DOHH2 (cell line): ENCODE measurements at regions not wholly inside any gene's neighbourhood (a gene's known extent, or its start where the extent isn't known, plus 50 kb on each side); places are given as distances from the start of the nearest gene placed in this dataset.

Experiments
- H3F3A ChIP-seq: fragments of 200-600 bp; sonication (generic), shearing (Covaris generic); 2 replicates; pipeline ENCODE4 v1.6.0; 2016; ENCODE audit warnings: antibody characterized with exemption, mild to moderate bottlenecking; ENCODE audit not compliant: control insufficient read depth, insufficient read depth
- H3K27ac ChIP-seq: fragments of 200-600 bp; sonication (generic); 2 replicates; pipeline ENCODE4 v1.5.1; 2014; ENCODE audit warnings: low read depth, mild to moderate bottlenecking, low read length, moderate library complexity
- H3K27me3 ChIP-seq: fragments of 200-600 bp; sonication (generic); 2 replicates; pipeline ENCODE4 v1.6.1; 2014; ENCODE audit warnings: mild to moderate bottlenecking, low read length, mixed read lengths; ENCODE audit not compliant: control insufficient read depth
- H3K36me3 ChIP-seq: fragments of 200-600 bp; sonication (generic); 2 replicates; pipeline ENCODE4 v1.6.1; 2014; ENCODE audit warnings: mild to moderate bottlenecking, low read length, moderate library complexity, mixed read lengths; ENCODE audit not compliant: control insufficient read depth
- H3K4me1 ChIP-seq: fragments of 200-600 bp; sonication (generic); 2 replicates; pipeline ENCODE4 v1.6.1; 2014; ENCODE audit warnings: mild to moderate bottlenecking, low read length, mixed read lengths; ENCODE audit not compliant: control insufficient read depth
- H3K4me2 ChIP-seq: fragments of 200-600 bp; sonication (generic); 2 replicates; pipeline ENCODE4 v1.6.0; 2014; ENCODE audit warnings: mild to moderate bottlenecking, low read length, moderate library complexity
- H3K4me3 ChIP-seq: fragments of 200-600 bp; sonication (generic); 2 replicates; pipeline ENCODE4 v1.5.1; 2014; ENCODE audit warnings: mild to moderate bottlenecking, low read length, mixed read lengths
- H3K79me2 ChIP-seq: fragments of 200-600 bp; sonication (generic); 2 replicates; pipeline ENCODE4 v1.6.1; 2014; ENCODE audit warnings: mild to moderate bottlenecking, low read length, mixed read lengths; ENCODE audit not compliant: control insufficient read depth
- H3K9me2 ChIP-seq: fragments of 200-600 bp; sonication (generic); replicated peaks from 2 replicates; pipeline ENCODE4 v1.6.1; 2014; ENCODE audit warnings: mild to moderate bottlenecking, low read length, mixed read lengths; ENCODE audit not compliant: control insufficient read depth
- H3K9me3 ChIP-seq: fragments of 200-600 bp; sonication (generic); 2 replicates; pipeline ENCODE4 v1.6.1; 2014; ENCODE audit warnings: antibody characterized with exemption, low read length, mixed read lengths; ENCODE audit not compliant: control insufficient read depth, insufficient read depth
- H4K20me1 ChIP-seq: fragments of 200-600 bp; sonication (generic); 2 replicates; pipeline ENCODE4 v1.6.0; 2014; ENCODE audit warnings: low read depth, mild to moderate bottlenecking, antibody characterized with exemption, low read length, moderate library complexity; ENCODE audit not compliant: control insufficient read depth, insufficient read depth
- CTCF ChIP-seq: fragments of 200-600 bp; sonication (generic); IDR thresholded peaks from one replicate; pipeline ENCODE4 v1.5.1; 2014; ENCODE audit warnings: antibody characterized with exemption, mild to moderate bottlenecking, low read depth, low read length; ENCODE audit not compliant: poor library complexity, severe bottlenecking
- EZH2phosphoT487 ChIP-seq: fragments of 200-600 bp; sonication (generic); IDR thresholded peaks from 2 replicates; pipeline ENCODE4 v1.6.1; 2017; ENCODE audit warnings: borderline replicate concordance, mild to moderate bottlenecking, antibody characterized with exemption, low read length, moderate library complexity, mixed read lengths

- peaks cover 75% of the 10 kb centered on the region for H3F3A ChIP-seq
- H3K27me3 ChIP-seq, result no peaks in the 10 kb centered on the region
- H3K79me2 ChIP-seq, result peaks cover 3% of the 10 kb centered on the region; the same call in 1 of the 2 replicates
- peaks cover 7% of the 10 kb centered on the region for H3K36me3 ChIP-seq
- H4K20me1 ChIP-seq, result no peaks in the 10 kb centered on the region
- TF ChIP-seq CTCF (peak; percentile 25), EZH2phosphoT487 (no peak)
- no peaks in the 10 kb centered on the region for H3K9me2 ChIP-seq
- peaks cover 96% of the 10 kb centered on the region for H3K4me1 ChIP-seq
- peak overlapping the region; percentile 61 for H3K4me3 ChIP-seq
- peaks cover 4% of the 10 kb centered on the region; the same call in 1 of the 2 replicates for H3K9me3 ChIP-seq
- H3K4me2 ChIP-seq, result peak overlapping the region; percentile 80
- H3K27ac ChIP-seq, result peak overlapping the region; percentile 99
Measured at GRCh38 chr10:7475046-7475911, 64.4 kb upstream of the SFMBT2 start.

GRCh38 chr10:7474388-7474787, 63.6 kb upstream of the SFMBT2 start:
- H3K9me2 ChIP-seq, result no peaks in the 10 kb centered on the region
- peak overlapping the region; percentile 61 for H3K4me3 ChIP-seq
- H3K4me1 ChIP-seq, result peaks cover 96% of the 10 kb centered on the region
- H4K20me1 ChIP-seq, result no peaks in the 10 kb centered on the region
- TF ChIP-seq CTCF, result no peak
- no peak for TF ChIP-seq EZH2phosphoT487
- H3K4me2 ChIP-seq, result peak overlapping the region; percentile 80
- H3K79me2 ChIP-seq, result peaks cover 11% of the 10 kb centered on the region
- H3F3A ChIP-seq, result peaks cover 72% of the 10 kb centered on the region
- H3K27me3 ChIP-seq, result no peaks in the 10 kb centered on the region
- peak overlapping the region; percentile 99 for H3K27ac ChIP-seq
- H3K36me3 ChIP-seq, result peaks cover 7% of the 10 kb centered on the region
- H3K9me3 ChIP-seq, result peaks cover 4% of the 10 kb centered on the region; the same call in 1 of the 2 replicates

- TF ChIP-seq EZH2phosphoT487 (no peak), CTCF (no peak)
- Histone ChIP-seq H3K9me2 (no peaks in the 10 kb centered on the region), H3K79me2 (peaks cover 14% of the 10 kb centered on the region), H3K27me3 (no peaks in the 10 kb centered on the region), H3K4me3 (peak overlapping the region; percentile 65), H3K36me3 (peaks cover 7% of the 10 kb centered on the region), H4K20me1 (no peaks in the 10 kb centered on the region), H3K9me3 (peaks cover 4% of the 10 kb centered on the region; the same call in 1 of the 2 replicates), H3F3A (peaks cover 62% of the 10 kb centered on the region), H3K4me1 (peaks cover 95% of the 10 kb centered on the region), H3K4me2 (peak overlapping the region; percentile 84), H3K27ac (peak overlapping the region; percentile 99)
Measured at GRCh38 chr10:7473474-7473873, 62.6 kb upstream of the SFMBT2 start.
